HG02884 (cell line): ENCODE measurements at regions not wholly inside any gene's neighbourhood (a gene's known extent, or its start where the extent isn't known, plus 50 kb on each side); places are given as distances from the start of the nearest gene placed in this dataset.
"Not testable (repeated sequence)": the region's sequence is repeated elsewhere in the genome, so short reads cannot be mapped to it uniquely, and the experiment has no call there.

Experiments used
- ATAC-seq: cut with Tn5 transposase; IDR thresholded peaks from one replicate; pipeline ENCODE4 v1.9.1; 2021; ENCODE audit warnings: mild to moderate bottlenecking, moderate library complexity; ENCODE audit not compliant: unreplicated experiment

DNA sequence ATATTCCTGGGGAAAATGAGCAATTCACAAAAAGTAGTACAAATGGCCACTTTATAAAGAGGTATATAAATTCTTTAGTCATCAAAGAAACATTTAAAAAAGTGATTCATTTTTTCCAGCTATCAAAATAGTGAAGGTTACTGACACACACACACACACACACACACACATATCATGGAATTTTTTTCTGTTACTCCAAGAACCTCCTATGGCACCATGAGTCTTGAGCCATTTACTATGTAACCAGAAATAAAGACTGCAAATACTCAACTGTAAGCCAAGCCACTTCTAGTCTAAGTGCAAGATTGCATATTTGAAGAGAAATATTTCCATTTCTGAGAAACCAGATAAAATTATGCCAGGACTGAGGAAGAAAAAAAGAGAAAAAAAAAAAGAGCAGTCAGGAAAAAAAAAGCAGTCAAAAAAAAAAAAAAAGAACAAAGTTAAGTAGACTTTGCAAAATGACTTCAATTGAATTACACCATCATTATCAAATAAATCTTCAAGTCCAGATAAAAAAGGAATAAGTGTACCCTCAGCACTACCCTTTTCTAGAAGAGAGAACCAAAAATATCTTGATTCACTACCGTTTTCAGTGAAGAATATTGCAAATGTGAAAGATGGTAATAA lies 275.7 kb downstream of the DAD1 start:
- ATAC-seq = no peak

DNA sequence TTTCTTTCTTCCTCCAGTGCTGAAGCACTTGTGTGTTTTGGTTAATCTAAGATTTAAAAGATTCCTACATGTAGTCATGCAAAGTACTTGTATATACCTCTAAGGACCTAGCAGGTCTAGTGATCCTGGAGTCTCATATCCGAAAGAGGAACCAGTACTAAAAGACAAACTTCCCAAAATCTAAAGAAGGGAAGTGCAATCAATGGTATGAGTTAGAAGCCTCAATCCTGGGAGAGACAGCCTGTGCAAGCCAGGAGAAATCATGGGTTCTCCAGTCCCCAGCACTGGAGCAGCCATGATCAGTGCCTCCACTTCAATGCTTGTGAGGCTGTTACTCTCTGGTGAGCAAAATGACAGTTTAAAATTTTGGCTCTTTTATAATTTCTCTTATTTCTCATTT lies 277.4 kb downstream of the DAD1 start:
- ATAC-seq = no peak

DNA sequence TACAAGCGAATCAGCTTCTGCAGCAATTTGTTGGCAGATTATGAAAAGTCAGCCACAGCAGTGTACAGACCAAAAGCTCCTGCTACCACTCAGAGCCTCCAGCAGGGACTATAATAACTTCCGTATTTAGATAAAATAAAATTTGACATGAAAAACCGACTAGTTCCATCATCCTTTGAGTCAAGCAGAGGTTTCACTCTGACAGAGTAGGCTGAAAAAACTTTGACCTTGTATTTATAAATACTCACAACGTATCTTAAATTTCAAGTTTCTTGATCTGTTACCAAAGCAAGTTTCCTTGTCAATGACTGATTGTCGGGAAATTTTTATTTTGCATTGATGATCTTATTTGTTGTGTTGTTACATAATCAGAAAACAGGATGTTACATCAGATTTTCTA lies 283.4 kb downstream of the DAD1 start:
- no peak for ATAC-seq

DNA sequence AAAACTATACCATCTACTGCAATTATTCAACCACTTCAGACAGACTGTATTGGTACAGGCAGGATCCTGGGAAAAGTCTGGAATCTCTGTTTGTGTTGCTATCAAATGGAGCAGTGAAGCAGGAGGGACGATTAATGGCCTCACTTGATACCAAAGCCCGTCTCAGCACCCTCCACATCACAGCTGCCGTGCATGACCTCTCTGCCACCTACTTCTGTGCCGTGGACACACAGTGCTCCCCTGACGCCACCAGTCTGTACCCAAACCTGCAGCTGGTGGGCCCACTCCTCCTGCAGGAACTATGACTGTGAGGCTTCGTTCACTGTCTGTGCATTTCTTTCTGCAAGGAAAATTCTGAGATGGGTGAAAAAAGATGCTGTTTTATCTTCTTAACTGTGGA lies 284.7 kb downstream of the DAD1 start:
- ATAC-seq = no peak

DNA sequence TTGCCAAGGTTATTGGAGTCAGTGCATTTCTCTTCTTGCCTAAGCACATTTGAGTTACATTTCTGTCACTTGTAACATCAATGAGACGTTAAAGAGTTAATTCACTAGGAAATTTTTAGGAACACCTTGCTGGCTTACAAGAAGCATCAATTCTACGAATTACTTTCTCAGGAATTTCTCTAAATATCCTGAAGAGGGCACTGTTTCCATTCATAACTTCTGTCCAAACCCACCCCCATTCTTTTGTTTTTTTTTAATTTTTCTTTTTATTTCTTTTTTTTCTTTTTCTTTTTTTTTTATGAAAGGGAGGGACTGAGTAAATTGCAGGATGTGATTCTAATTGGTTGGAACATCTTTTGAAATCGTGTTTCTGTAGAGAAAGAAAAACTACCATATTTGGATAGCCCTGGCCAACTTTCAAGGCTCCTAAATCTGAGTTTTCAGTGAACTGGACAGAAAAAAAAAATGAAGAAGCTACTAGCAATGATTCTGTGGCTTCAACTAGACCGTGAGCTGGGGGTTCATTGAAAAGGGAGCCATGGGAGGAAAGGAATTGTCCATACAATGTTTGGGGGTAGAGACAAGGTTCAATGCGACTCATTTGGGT lies 285.3 kb downstream of the DAD1 start:
- ATAC-seq = no peak

DNA sequence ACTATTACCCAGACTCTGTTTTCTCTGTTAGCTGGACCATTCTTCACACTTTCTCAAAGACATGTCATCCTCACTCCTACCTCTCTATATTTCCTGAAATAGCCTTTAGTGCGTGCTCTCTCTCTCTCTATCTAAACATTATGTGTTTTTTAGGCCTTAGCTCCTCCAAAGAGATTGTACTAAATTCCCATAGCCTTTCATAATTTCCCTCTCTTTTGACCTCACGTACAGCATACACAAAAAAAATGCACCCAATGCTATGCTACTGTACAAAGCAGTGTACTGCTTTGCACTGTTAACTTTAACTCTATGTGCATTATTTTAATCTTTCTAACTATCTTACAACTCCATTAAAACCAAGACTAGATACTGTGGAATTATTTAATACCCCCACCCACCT lies 288.4 kb downstream of the DAD1 start:
- ATAC-seq = no peak

DNA sequence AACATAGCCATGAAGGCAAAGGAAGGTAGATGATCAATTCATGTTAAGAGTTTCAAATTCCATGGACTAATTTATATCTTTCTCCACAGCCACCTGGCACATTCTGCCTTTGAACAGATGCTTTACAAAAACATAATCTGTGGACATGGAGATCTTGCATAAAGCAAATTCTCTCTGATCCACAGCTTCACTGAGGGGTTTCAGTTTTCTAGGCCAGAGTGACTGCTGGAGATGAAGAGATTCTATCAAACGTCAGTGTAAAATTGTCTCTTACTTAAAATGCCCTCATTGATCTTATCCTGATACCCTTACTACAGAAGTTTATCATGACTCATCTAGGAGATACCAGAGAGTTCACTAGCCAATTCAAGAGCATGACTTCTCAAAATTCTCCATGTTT lies 291.6 kb downstream of the DAD1 start:
- ATAC-seq = no peak

DNA sequence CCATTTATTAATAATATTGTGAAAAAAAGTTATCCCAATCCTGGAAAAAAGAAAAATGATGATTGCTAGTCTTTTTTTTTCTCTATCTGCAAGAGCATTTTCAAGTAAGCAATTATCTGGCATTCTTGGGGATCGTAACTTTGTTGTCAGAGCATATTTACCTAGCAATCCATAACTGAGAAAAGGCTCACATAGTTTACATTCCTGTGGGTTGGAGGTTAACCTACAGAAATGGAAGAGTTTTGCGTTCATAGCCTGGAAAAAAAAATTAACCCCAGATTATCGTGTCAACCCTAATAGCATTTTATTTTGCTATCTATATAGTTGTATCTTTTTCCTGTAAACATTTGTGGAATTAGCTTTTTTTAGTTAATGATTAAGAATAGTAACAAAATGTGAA lies 292.3 kb downstream of the DAD1 start:
- no peak for ATAC-seq

DNA sequence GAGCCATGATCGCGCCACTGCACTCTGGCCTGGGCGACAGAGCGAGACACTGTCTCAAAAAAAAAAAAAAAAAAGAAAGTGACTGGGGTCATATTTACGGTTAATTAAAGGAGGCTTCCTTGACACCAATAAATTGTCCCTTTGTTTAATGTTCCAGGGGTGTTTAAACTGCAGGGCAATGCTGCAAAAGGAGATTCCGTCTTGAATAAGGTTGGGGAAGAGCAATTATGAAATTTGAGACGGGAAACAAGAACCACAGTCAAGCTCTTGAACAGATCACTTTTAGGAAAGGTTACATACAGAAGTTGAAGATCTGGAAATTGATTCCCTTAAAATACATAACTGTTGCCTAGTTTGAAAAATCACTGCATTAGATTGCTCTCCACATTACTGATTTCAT lies 292.9 kb downstream of the DAD1 start:
- no peak for ATAC-seq

DNA sequence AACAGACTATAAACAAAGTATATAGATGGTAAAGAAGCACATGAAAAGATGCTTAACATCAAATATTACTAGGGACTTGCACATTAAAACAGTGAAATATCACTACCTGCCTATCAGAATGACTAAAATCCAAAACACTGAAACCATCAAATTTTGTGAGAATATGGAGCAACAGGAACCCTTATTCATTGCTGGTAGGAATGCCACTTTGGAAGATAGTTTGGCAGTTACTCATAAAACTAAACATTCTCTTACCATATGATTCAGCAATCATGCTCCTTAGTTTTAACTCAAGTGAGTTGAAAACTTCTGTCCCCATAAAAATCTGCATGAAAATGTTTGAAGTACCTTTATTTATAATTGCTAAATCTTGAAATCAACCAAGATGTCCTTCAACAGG lies 297.6 kb downstream of the DAD1 start:
- ATAC-seq = no peak

DNA sequence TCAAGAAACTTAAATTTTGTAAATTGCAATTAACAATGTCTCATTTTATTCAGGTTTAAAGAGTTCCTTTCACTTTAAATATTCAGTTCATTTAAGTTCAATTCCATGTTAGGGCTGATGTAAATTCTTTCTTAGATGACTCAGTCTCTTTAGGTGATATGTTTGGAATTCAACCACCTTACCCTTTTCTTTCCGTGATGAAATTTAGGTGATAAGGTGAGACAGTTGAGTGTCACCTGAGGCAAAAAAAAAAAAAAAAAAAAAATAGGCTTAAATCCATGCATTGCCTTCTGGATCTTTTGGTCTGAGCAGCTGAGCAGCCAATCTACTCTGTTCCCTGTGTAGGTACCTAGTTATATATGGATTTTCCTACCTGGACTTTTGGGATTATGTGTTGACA lies 299.5 kb downstream of the DAD1 start:
- no peak for ATAC-seq

DNA sequence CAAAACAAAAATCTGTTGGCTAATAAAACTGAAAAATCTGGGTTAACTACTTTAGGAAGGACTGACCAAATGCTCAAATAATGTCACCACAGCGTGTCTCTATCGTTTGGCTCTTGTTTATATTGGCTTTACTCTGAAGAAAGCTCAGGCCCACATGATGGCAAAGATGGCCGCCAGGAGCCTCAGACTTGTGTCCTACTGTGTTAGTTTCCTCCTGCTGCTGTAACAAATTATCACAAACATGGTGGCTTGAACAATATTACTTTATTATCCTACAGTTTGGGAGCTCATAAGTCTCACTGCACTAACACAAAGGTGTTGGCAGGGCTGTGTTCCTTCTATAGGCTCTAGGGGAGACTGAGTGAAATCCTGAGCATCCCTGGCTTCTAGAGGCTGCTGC lies 303.0 kb downstream of the DAD1 start:
- ATAC-seq = no peak

DNA sequence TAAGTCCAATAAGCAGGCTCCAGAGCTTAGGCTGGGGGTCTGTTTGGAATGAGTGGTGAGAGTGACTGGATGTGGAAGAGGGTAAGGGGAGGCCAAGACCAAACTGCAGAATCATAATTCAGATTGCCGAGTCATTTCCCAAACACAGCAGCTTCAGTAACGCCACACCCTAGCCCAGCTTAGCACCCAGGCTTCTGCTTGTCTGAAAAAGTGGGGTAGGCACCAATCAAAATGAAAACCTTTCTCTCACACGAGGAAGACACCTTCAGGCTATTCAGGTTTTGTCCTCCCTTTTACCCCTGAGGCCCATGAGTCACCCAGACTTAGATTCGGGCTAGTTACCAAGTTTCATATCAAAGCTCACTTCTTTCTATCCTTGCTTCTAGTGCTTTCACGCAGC lies 306.1 kb downstream of the DAD1 start:
- no peak for ATAC-seq

DNA sequence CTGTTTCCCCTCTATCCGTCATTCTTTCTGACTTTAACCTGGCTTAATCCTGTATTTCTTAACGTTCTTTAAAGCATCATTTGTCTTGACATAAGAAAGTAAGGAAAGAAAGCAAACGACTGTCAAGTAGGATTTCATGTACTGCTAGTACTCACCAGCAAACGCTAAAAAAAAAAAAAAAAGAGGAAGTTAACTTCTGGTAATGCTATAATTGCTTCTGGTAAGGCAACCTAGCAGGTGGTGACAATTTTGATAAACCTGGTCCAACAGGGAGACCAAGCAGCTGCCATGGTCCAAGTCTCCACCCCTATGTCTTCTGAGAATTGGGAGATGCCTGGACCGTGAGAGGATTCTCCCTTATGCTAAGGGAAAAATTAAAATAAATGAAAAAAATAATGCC lies 306.6 kb downstream of the DAD1 start:
- no peak for ATAC-seq

DNA sequence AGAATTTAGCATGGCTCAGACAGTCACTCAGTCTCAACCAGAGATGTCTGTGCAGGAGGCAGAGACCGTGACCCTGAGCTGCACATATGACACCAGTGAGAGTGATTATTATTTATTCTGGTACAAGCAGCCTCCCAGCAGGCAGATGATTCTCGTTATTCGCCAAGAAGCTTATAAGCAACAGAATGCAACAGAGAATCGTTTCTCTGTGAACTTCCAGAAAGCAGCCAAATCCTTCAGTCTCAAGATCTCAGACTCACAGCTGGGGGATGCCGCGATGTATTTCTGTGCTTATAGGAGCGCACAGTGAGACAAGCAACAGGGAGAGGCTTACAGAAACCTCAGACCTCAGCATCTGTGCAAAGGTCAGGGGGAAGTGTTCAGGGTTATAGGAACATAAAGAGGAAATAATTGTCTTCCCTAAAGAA lies 307.6 kb downstream of the DAD1 start:
- not testable (repeated sequence) for ATAC-seq

DNA sequence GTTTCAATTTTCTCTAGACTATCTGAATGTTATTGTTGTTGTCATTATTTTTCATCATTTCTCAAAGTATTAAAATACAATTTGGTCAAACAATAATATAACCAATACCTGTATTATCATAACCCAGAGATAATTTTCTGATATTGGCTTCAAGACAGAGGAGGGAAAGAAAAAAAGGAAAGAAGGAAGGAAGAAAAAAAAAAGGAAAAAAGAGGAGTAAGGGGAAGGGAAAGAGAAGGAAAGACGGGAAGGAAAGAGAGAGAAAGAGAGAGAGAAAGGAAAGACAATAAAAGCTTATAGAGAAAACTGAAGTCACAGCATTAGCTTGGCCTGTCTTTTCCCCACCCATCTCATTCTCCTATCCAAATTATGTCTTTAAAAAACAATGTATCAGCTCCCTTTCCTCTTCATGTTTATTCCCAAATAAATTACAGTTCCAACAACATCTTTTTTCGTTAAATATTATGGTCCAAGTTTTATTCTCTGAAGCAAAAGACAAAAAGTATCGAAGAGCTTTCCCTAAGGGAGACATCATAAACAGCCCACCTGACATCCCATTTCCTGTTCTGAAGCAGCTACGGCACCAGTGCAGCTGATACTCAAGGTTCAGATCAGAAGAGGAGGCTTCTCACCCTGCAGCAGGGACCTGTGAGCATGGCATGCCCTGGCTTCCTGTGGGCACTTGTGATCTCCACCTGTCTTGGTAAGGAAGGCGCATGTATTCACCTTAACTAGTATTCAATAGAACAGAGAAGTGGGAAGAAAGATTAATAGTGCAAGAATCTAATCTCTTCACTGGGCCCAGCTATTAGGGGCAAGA lies 308.3 kb downstream of the DAD1 start:
- ATAC-seq = no peak

DNA sequence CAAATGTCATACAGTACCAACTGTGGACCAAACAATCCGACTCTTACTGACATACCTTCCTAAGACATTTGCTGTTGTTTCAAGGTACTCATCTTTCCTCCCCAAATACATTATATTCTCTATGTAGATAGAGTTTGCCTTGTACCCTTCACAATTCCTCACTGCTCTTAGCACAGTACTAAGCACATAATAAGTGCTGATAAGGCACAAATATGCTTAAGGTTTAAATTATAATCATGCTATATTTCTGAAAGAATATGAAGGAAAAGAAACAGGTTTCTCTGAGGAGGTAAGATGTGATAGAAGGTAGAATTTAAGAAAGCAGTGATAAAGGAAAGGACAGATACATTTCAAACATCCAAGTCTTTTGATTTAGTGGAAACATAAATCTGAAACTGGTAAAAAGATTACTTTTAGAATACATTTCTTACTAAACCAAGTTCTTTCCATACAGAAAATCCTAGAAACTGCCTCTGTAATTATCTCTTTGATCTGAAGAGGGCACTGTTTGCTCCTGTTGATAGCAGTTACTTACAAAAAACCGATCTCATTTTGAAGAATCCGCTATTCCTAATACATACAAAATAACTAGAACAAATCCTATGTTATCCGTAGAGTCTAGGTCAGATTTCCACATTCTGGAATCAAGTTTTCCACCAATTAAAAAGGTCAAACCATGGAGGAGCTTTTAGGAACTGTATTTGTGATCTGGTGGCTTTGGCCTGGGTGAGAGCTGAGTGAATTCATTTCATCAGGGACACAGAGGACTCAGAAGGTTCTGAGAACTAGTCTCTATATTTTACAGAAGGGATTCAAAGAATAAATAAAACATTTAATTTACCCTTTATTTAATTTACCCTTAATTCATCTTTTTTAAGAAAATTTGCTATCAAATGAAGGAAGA lies 311.9 kb downstream of the DAD1 start:
- ATAC-seq = no peak

DNA sequence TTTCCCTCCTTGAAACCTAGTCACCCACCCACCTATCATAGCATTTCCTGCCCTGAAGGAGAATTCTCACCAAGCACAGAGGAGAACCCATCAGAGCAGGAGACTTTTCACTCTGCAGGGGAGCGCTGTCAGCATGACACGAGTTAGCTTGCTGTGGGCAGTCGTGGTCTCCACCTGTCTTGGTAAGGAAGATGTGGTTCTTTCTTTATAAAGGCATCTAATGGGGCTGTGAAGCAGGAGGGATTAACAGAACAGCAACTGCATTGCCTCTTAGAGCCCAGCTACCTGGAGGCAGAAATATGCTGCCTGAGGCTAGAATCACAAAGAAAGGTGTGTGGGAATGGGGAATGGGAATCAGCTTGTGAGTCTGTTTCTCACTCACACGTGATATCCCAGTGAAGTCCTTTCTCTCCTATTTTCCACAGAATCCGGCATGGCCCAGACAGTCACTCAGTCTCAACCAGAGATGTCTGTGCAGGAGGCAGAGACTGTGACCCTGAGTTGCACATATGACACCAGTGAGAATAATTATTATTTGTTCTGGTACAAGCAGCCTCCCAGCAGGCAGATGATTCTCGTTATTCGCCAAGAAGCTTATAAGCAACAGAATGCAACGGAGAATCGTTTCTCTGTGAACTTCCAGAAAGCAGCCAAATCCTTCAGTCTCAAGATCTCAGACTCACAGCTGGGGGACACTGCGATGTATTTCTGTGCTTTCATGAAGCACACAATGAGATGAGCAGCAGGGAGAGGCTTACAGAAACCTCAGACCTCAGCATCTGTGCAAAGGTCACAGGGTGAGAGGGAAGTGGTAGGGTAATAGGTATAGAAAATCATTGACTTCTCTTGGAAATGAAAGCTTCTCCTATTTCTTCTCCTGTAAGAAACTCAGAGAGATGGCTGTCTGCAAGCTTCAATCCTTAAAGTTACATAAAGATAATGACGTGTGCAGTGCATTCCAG lies 316.9 kb downstream of the DAD1 start:
- ATAC-seq = no peak

DNA sequence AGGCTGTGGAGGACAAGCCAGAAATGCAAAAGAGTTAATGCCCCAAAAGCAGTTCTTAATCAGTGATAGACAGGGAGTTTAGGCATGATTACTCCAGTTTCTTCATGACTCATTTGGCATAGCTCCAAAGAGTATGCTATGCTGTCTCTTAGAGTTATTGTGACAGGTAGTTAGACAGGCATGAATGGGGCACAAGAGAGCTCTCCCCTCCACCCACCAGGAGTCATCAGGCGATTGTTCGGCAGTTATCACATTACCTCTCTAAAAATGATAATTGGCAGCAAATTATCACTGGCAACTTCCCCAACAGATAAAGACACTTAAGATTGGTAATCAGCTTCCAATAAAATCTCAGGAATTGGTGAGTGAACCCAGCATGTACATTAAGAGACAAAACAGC lies 320.1 kb downstream of the DAD1 start:
- ATAC-seq = no peak

DNA sequence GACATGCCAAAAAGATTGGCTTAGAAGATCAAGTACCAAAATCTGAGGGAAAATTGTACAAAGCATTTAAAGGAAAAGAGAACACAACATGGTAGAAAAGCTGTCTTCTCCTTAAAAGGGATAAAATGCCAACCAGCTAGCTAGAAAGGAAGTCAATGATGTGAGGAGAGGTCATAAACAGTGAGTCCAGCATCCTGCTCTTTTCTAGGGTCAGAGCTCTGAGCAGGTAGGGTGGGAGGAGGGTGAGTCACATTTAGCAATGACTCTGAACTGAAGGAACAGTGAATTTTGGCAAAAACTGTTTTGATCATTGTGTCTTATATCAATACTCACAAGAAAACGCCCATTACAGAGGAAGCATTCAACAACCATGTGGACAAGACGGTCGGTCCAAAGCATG lies 322.3 kb downstream of the DAD1 start:
- no peak for ATAC-seq
